GM18870 (cell line): ENCODE measurements at regions not wholly inside any gene's neighbourhood (a gene's known extent, or its start where the extent isn't known, plus 50 kb on each side); places are given as distances from the start of the nearest gene placed in this dataset.
"Not testable (repeated sequence)": the region's sequence is repeated elsewhere in the genome, so short reads cannot be mapped to it uniquely, and the experiment has no call there.

Experiments used
- ATAC-seq: cut with Tn5 transposase; IDR thresholded peaks from one replicate; pipeline ENCODE4 v1.9.1; 2021; ENCODE audit warnings: moderate library complexity; ENCODE audit not compliant: unreplicated experiment

DNA sequence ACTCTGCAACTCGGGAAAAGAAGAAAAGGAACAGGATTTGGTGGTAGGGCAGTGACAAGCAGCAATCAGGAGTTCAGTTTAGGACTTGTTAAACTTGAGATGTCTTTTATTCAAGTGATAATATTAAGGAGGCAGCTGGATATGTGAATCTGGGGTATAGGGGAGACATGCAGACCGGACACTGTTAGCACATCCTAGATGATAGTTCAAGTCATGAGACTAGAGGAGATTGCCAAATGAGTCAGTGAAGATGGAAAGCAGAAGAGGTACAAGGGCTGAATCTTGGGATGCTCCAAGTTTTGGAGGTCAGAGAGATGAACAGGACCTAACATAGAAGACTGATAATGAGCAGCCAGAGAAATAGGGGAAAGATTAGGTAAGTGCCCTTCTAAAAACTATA is 69.5 kb upstream of the PSME4 start:
- no peak for ATAC-seq

GRCh38 chr2:54038835-54039234 is 68.0 kb upstream of the PSME4 start:
- ATAC-seq = no peak

- ATAC-seq = not testable (repeated sequence)
Observed at GRCh38 chr2:54031288-54031687, 60.5 kb upstream of the PSME4 start.

- no peak for ATAC-seq
Observed at GRCh38 chr2:54030806-54031205, 60.0 kb upstream of the PSME4 start.

DNA sequence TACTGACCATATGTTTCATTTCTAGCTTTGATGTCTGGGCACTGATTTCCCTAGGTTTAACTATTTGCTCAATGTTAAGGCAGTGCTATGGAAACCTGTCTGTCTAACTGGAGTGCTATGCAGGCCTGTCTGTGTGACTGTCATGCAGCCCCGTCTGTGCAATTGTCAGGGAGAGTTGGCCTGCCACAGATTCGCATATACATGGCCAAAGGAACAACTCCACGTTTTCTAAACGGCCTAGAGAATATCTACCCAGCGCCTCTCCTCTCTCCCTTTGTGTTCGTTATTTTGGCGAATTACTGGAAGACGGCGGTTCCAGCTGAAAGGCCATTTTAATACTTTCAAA is 59.6 kb upstream of the PSME4 start:
- ATAC-seq = no peak

DNA sequence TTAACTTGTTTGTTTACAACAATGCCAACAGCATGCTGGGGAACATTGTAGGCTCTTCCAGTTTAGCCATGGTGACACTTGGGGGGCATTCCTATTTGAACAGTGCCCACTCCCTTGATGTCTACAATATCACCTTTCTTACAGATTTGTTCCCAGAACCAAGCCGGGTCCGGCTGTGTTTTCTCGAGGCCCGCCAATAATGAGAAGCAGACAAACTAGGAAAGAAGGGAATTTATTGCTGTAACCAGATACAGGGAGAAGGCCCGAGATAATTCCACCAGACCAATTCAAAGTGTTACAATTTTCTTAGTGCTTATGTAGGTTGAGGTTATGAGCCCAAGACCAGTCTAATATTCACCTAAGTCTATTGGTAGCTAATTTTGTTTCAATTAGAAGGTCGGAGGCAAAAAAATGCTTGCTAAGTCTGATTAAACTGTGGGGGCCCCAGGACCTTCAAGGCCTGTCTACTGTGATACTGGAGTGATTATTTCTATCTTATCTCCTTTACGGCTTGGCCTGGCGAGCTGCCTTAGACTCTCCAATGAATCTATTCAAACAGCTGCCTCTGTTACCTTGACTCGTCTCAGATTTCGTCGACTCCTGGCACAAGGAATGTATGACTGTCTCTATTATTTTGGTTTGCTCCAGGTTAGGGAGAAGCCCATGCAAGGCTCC is 59.1 kb upstream of the PSME4 start:
- ATAC-seq = no peak

GRCh38 chr2:54025463-54026075 is 54.8 kb upstream of the PSME4 start:
- not testable (repeated sequence) for ATAC-seq

DNA sequence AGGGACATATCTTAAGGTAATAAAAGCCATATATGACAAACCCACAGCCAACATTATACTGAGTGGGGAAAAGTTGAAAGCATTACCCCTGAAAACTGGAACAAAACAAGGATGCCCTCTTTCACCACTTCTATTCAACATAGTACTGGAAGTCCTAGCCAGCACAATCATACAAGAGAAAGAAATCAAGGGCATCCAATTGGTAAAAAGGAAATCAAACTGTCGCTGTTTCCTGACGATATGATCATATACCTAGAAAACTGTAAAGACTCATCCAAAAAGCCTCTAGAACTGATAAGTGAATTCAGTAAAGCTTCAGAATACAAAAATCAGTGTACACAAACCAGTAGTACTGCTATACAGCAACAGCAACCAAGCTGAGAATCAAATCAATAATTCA is 53.8 kb upstream of the PSME4 start:
- ATAC-seq = no peak

GRCh38 chr2:54021702-54022101 is 50.9 kb upstream of the PSME4 start:
- ATAC-seq = no peak

DNA sequence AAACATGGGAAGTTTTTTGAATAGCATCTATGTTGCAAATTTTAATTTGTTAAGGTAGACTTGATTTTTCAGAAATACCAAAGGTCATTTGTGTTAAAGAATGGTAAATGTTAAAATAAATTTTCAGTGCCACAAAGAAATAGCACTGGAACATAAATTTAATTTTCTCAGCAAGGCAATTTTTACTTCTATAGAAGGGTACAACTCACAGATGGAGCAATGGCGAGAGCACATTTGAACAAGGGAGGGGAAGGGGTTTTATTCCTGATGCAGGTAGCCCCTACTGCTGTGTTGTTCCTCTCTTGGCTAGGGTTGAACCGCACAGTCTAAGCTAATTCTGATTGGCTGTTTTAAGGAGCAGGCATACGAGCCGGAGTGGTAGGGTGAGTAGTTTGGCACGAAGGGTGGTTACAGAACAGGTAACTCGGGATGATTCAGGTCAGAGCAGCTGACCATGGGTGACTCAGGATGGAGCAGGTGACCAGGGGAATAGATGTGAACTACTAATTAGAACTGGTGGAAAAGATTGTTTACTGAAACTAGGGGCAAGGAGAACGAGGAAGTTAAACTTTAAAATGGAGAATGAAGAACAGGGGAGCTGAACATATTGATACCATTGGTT is 50.1 kb upstream of the PSME4 start:
- ATAC-seq = no peak
